Hematopoietic multipotent progenitor cell treated with erythropoietin and hydrocortisone succinate and interleukin-3 and kit ligand, for 4 days (in vitro differentiated cells): ENCODE measurements at regions not wholly inside any gene's neighbourhood (a gene's known extent, or its start where the extent isn't known, plus 50 kb on each side); places are given as distances from the start of the nearest gene placed in this dataset.
A peak's percentile ranks its signal among the peaks of the same experiment; 100 is the strongest.
"Not testable (repeated sequence)": the region's sequence is repeated elsewhere in the genome, so short reads cannot be mapped to it uniquely, and the experiment has no call there.

Experiments used
- DNase-seq: peaks from one replicate; pipeline ENCODE4 v3.0.0-alpha.2; 2015

- DNase-seq, result no peak
These were observed 870.9 kb downstream of the GBE1 start for GRCh38 chr3:80890571-80890970.

GRCh38 chr3:80889535-80889934 is 871.9 kb downstream of the GBE1 start:
- peak; percentile 0 for DNase-seq

- no peak for DNase-seq
These were observed 890.9 kb downstream of the GBE1 start for GRCh38 chr3:80870476-80871041.

GRCh38 chr3:80855482-80855881 is 906.0 kb downstream of the GBE1 start:
- DNase-seq, result no peak

- no peak for DNase-seq
These were observed 925.0 kb downstream of the GBE1 start for GRCh38 chr3:80836395-80836794.

- no peak for DNase-seq
These were observed 953.9 kb downstream of the GBE1 start for GRCh38 chr3:80807577-80807976.

- DNase-seq, result no peak
These were observed 954.8 kb downstream of the GBE1 start for GRCh38 chr3:80806673-80807072.

GRCh38 chr3:80788914-80789313 is 972.5 kb downstream of the GBE1 start:
- no peak for DNase-seq

- DNase-seq, result no peak
These were observed 975.6 kb downstream of the GBE1 start for GRCh38 chr3:80785875-80786274.

GRCh38 chr3:80785475-80785874 is 976.0 kb downstream of the GBE1 start:
- peak; percentile 19 for DNase-seq

GRCh38 chr3:80771085-80771484 is 990.4 kb downstream of the GBE1 start:
- DNase-seq, result peak; percentile 68

GRCh38 chr3:80770106-80771074 is 991.1 kb downstream of the GBE1 start:
- DNase-seq, result peak; percentile 8

GRCh38 chr3:80769683-80770082 is 991.8 kb downstream of the GBE1 start:
- no peak for DNase-seq

GRCh38 chr3:80767604-80768003 is 993.8 kb downstream of the GBE1 start:
- peak; percentile 1 for DNase-seq

- no peak for DNase-seq
These were observed 987.2 kb upstream of the ROBO1 start for GRCh38 chr3:80754969-80755368.

GRCh38 chr3:80753021-80753420 is 985.2 kb upstream of the ROBO1 start:
- DNase-seq, result no peak

- DNase-seq, result no peak
These were observed 982.8 kb upstream of the ROBO1 start for GRCh38 chr3:80750637-80751036.

GRCh38 chr3:80734920-80735319 is 967.1 kb upstream of the ROBO1 start:
- no peak for DNase-seq

GRCh38 chr3:80734483-80734882 is 966.7 kb upstream of the ROBO1 start:
- peak; percentile 2 for DNase-seq

GRCh38 chr3:80733522-80734176 is 965.9 kb upstream of the ROBO1 start:
- peak; percentile 84 for DNase-seq

GRCh38 chr3:80727561-80727960 is 959.8 kb upstream of the ROBO1 start:
- DNase-seq, result not testable (repeated sequence)

GRCh38 chr3:80709597-80710322 is 942.0 kb upstream of the ROBO1 start:
- not testable (repeated sequence) for DNase-seq

GRCh38 chr3:80705290-80705689 is 937.5 kb upstream of the ROBO1 start:
- no peak for DNase-seq
